ENCODE measurements at regions not wholly inside any gene's neighbourhood (a gene's known extent, or its start where the extent isn't known, plus 50 kb on each side); places are given as distances from the start of the nearest gene placed in this dataset.

GRCh38 chr5:17113174-17113958 is 104.1 kb upstream of the BASP1 start:
- Histone ChIP-seq H3K4me3 (ENCODE audit: insufficient read depth in 1 of 2, low read depth in 1 of 2, low read length in 2 of 2) (no peak overlapping the region), H3K36me3 (ENCODE audit: control insufficient read depth in 1 of 2, insufficient read depth in 2 of 2, low read depth in 1 of 2, low read length in 2 of 2) (no peaks in the 10 kb centered on the region), H2AFZ (ENCODE audit: low read depth, low read length) (no peak overlapping the region), H3K9me3 (ENCODE audit: control insufficient read depth, low read length) (no peaks in the 10 kb centered on the region), H3K4me2 (ENCODE audit: low read length, poor library complexity, severe bottlenecking) (no peak overlapping the region), H3K27ac (ENCODE audit: low read length, poor library complexity, severe bottlenecking) (peak overlapping the region; percentile 75), H2BK120ac (ENCODE audit: low read depth, low read length) (no peak overlapping the region), H2AK5ac (ENCODE audit: low read length, severe bottlenecking) (no peak overlapping the region), H2BK5ac (ENCODE audit: low read depth, low read length, poor library complexity, severe bottlenecking) (no peak overlapping the region), H3K79me1 (replicated peaks; ENCODE audit: low read length, poor library complexity, severe bottlenecking) (no peaks in the 10 kb centered on the region), H3K18ac (ENCODE audit: low read depth in 1 of 2, low read length in 2 of 2) (no peak overlapping the region), H3K23ac (ENCODE audit: low read length in 2 of 2) (no peak overlapping the region), H3K27me3 (ENCODE audit: control insufficient read depth in 1 of 2, insufficient read depth in 1 of 2, low read length in 2 of 2) (no peaks in the 10 kb centered on the region), H2BK12ac (ENCODE audit: low read length in 2 of 2) (peak overlapping the region in 1 of 2 experiments; percentile 21), H4K91ac (ENCODE audit: low read length) (no peak overlapping the region), H3K9ac (ENCODE audit: low read length) (peak overlapping the region; percentile 32), H3K14ac (ENCODE audit: low read length in 2 of 2) (peak overlapping the region in 1 of 2 experiments; percentile 31), H3K4ac (ENCODE audit: low read depth in 1 of 2, low read length in 2 of 2) (no peak overlapping the region), H3K4me1 (ENCODE audit: control insufficient read depth, insufficient read depth, low read depth, low read length) (peaks cover 1% of the 10 kb centered on the region), H2BK15ac (ENCODE audit: low read depth, poor library complexity, severe bottlenecking) (no peak overlapping the region), H4K8ac (ENCODE audit: low read length) (no peak overlapping the region)
- peak; percentile 40 for DNase-seq
- WGBS: 63% methylated on average over 7 of the region's 9 CpGs

- Histone ChIP-seq H3K9me3 (ENCODE audit: control insufficient read depth, low read length) (no peaks in the 10 kb centered on the region), H3K4ac (ENCODE audit: low read depth in 1 of 2, low read length in 2 of 2) (no peak overlapping the region), H3K27me3 (ENCODE audit: control insufficient read depth in 1 of 2, insufficient read depth in 1 of 2, low read length in 2 of 2) (no peaks in the 10 kb centered on the region), H2BK120ac (ENCODE audit: low read depth, low read length) (no peak overlapping the region), H3K4me1 (ENCODE audit: control insufficient read depth, insufficient read depth, low read depth, low read length) (peaks cover 6% of the 10 kb centered on the region), H2BK15ac (ENCODE audit: low read depth, poor library complexity, severe bottlenecking) (no peak overlapping the region), H3K14ac (ENCODE audit: low read length in 2 of 2) (no peak overlapping the region), H2AFZ (ENCODE audit: low read depth, low read length) (no peak overlapping the region), H2BK5ac (ENCODE audit: low read depth, low read length, poor library complexity, severe bottlenecking) (peak overlapping the region; percentile 11), H3K9ac (ENCODE audit: low read length) (no peak overlapping the region), H3K27ac (ENCODE audit: low read length, poor library complexity, severe bottlenecking) (peak overlapping the region; percentile 75), H3K18ac (ENCODE audit: low read depth in 1 of 2, low read length in 2 of 2) (peak overlapping the region in 1 of 2 experiments; percentile 37), H4K8ac (ENCODE audit: low read length) (no peak overlapping the region), H3K4me3 (ENCODE audit: insufficient read depth in 1 of 2, low read depth in 1 of 2, low read length in 2 of 2) (no peak overlapping the region), H3K79me1 (replicated peaks; ENCODE audit: low read length, poor library complexity, severe bottlenecking) (no peaks in the 10 kb centered on the region), H3K23ac (ENCODE audit: low read length in 2 of 2) (no peak overlapping the region), H2AK5ac (ENCODE audit: low read length, severe bottlenecking) (peak overlapping the region; percentile 86), H3K36me3 (ENCODE audit: control insufficient read depth in 1 of 2, insufficient read depth in 2 of 2, low read depth in 1 of 2, low read length in 2 of 2) (no peaks in the 10 kb centered on the region), H3K4me2 (ENCODE audit: low read length, poor library complexity, severe bottlenecking) (no peak overlapping the region), H4K91ac (ENCODE audit: low read length) (no peak overlapping the region), H2BK12ac (ENCODE audit: low read length in 2 of 2) (peak overlapping the region in 1 of 2 experiments; percentile 15)
- WGBS: 96% methylated on average over 4 of the region's 6 CpGs
- DNase-seq: no peak
Measured at GRCh38 chr5:17114233-17114632, 103.2 kb upstream of the BASP1 start.

- Histone ChIP-seq H2BK12ac (ENCODE audit: low read length in 2 of 2) (no peak overlapping the region), H3K27me3 (ENCODE audit: control insufficient read depth in 1 of 2, insufficient read depth in 1 of 2, low read length in 2 of 2) (no peaks in the 10 kb centered on the region), H3K23ac (ENCODE audit: low read length in 2 of 2) (no peak overlapping the region), H2BK15ac (ENCODE audit: low read depth, poor library complexity, severe bottlenecking) (no peak overlapping the region), H3K36me3 (ENCODE audit: control insufficient read depth in 1 of 2, insufficient read depth in 2 of 2, low read depth in 1 of 2, low read length in 2 of 2) (no peaks in the 10 kb centered on the region), H3K4ac (ENCODE audit: low read depth in 1 of 2, low read length in 2 of 2) (no peak overlapping the region), H3K4me2 (ENCODE audit: low read length, poor library complexity, severe bottlenecking) (no peak overlapping the region), H3K27ac (ENCODE audit: low read length, poor library complexity, severe bottlenecking) (no peak overlapping the region), H4K91ac (ENCODE audit: low read length) (no peak overlapping the region), H2AFZ (ENCODE audit: low read depth, low read length) (no peak overlapping the region), H3K14ac (ENCODE audit: low read length in 2 of 2) (no peak overlapping the region), H4K8ac (ENCODE audit: low read length) (no peak overlapping the region), H2AK5ac (ENCODE audit: low read length, severe bottlenecking) (no peak overlapping the region), H3K4me3 (ENCODE audit: insufficient read depth in 1 of 2, low read depth in 1 of 2, low read length in 2 of 2) (no peak overlapping the region), H2BK120ac (ENCODE audit: low read depth, low read length) (peak overlapping the region; percentile 19), H3K18ac (ENCODE audit: low read depth in 1 of 2, low read length in 2 of 2) (no peak overlapping the region), H3K9ac (ENCODE audit: low read length) (no peak overlapping the region), H3K9me3 (ENCODE audit: control insufficient read depth, low read length) (no peaks in the 10 kb centered on the region), H2BK5ac (ENCODE audit: low read depth, low read length, poor library complexity, severe bottlenecking) (no peak overlapping the region), H3K4me1 (ENCODE audit: control insufficient read depth, insufficient read depth, low read depth, low read length) (peaks cover 6% of the 10 kb centered on the region), H3K79me1 (replicated peaks; ENCODE audit: low read length, poor library complexity, severe bottlenecking) (no peaks in the 10 kb centered on the region)
- no peak for DNase-seq
- 79% methylated on average over 6 of the region's 6 CpGs for WGBS
Measured at GRCh38 chr5:17114715-17115599, 102.5 kb upstream of the BASP1 start.

GRCh38 chr5:17115855-17116254 is 101.6 kb upstream of the BASP1 start:
- peaks cover 6% of the 10 kb centered on the region for H3K4me1 ChIP-seq (ENCODE audit: control insufficient read depth, insufficient read depth, low read depth, low read length)
- WGBS: 85% methylated on average over 3 of the region's 3 CpGs
- no peak overlapping the region for H3K4me2 ChIP-seq (ENCODE audit: low read length, poor library complexity, severe bottlenecking)

More at GRCh38 chr5:17115855-17116254, 101.6 kb upstream of the BASP1 start:
- no peak overlapping the region for H3K14ac ChIP-seq (ENCODE audit: low read length in 2 of 2)
- no peak overlapping the region for H4K8ac ChIP-seq (ENCODE audit: low read length)
- H2BK15ac ChIP-seq (ENCODE audit: low read depth, poor library complexity, severe bottlenecking): peak overlapping the region; percentile 61
- peak overlapping the region in 1 of 2 experiments; percentile 40 for H2BK12ac ChIP-seq (ENCODE audit: low read length in 2 of 2)
- no peak for DNase-seq
- no peak overlapping the region for H3K4me3 ChIP-seq (ENCODE audit: insufficient read depth in 1 of 2, low read depth in 1 of 2, low read length in 2 of 2)
- no peak overlapping the region for H3K23ac ChIP-seq (ENCODE audit: low read length in 2 of 2)
- H3K27ac ChIP-seq (ENCODE audit: low read length, poor library complexity, severe bottlenecking): no peak overlapping the region
- no peaks in the 10 kb centered on the region for H3K36me3 ChIP-seq (ENCODE audit: control insufficient read depth in 1 of 2, insufficient read depth in 2 of 2, low read depth in 1 of 2, low read length in 2 of 2)
- H3K9me3 ChIP-seq (ENCODE audit: control insufficient read depth, low read length): no peaks in the 10 kb centered on the region
- no peak overlapping the region for H2BK120ac ChIP-seq (ENCODE audit: low read depth, low read length)
- peak overlapping the region in 1 of 2 experiments; percentile 37 for H3K4ac ChIP-seq (ENCODE audit: low read depth in 1 of 2, low read length in 2 of 2)
- H3K18ac ChIP-seq (ENCODE audit: low read depth in 1 of 2, low read length in 2 of 2): no peak overlapping the region
- H3K79me1 ChIP-seq (replicated peaks; ENCODE audit: low read length, poor library complexity, severe bottlenecking): no peaks in the 10 kb centered on the region
- H3K27me3 ChIP-seq (ENCODE audit: control insufficient read depth in 1 of 2, insufficient read depth in 1 of 2, low read length in 2 of 2): no peaks in the 10 kb centered on the region
- no peak overlapping the region for H3K9ac ChIP-seq (ENCODE audit: low read length)
- H2AFZ ChIP-seq (ENCODE audit: low read depth, low read length): peak overlapping the region; percentile 54
- H2BK5ac ChIP-seq (ENCODE audit: low read depth, low read length, poor library complexity, severe bottlenecking): no peak overlapping the region
- peak overlapping the region; percentile 87 for H2AK5ac ChIP-seq (ENCODE audit: low read length, severe bottlenecking)
- no peak overlapping the region for H4K91ac ChIP-seq (ENCODE audit: low read length)
